ENCODE measurements at regions not wholly inside any gene's neighbourhood (a gene's known extent, or its start where the extent isn't known, plus 50 kb on each side); places are given as distances from the start of the nearest gene placed in this dataset.

DNA sequence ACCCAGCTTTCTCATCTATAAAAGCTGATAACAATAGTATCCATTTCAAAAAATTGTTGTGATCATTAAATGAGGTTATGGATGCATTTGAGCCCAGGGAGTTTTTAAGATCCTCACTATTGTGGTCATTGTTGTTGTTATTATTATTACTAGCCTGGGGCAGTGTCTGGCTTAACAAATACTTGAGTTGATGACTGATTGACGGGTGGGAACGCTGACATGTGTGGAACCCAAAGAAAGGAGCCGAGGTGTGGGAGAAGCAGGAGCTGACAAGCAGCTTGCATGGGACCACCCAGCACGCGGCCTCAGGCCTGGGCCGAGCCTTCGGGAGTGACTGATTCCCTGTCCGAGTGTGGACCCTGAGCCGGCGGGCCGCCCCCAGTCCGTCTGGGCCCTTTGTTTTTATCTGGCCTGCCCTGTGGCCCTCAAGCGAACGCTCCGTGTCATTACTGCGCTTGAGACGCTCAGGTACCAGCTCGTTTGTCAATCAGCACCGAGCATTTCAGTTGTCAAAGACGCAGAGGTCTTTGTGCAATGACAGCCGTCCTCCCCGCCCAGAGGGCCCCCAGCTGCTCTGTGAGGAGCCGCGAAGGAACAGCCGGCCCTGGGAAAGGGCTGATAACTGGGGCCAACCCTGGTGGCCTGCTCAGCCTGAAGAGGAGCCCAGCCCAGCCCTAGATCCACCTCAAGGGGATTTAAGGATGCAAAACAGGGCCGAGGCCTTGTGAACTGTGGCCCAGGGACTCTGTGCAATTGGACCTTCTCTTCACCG, 132.9 kb upstream of the FOXF1 start:
- no peak for FAIRE-seq

DNA sequence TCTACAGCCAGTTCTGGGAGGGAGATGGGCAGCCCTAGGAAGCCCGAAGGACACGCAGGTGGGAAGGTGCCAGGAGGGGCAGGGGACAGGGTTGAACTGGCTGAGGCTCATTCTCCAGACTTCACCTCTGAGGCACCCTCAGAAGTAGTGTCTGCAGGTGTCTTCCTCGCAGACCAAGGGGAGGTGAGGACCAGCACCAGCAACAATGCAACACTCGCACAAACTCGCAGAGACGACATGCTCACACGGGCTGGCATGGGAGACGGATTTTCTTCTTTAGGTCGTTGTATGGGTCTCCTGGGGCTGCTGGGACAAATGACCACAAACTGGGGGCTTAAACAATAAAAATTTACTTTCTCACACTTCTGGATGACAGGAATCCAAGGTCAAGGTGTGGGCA, 132.2 kb upstream of the FOXF1 start:
- FAIRE-seq = no peak

DNA sequence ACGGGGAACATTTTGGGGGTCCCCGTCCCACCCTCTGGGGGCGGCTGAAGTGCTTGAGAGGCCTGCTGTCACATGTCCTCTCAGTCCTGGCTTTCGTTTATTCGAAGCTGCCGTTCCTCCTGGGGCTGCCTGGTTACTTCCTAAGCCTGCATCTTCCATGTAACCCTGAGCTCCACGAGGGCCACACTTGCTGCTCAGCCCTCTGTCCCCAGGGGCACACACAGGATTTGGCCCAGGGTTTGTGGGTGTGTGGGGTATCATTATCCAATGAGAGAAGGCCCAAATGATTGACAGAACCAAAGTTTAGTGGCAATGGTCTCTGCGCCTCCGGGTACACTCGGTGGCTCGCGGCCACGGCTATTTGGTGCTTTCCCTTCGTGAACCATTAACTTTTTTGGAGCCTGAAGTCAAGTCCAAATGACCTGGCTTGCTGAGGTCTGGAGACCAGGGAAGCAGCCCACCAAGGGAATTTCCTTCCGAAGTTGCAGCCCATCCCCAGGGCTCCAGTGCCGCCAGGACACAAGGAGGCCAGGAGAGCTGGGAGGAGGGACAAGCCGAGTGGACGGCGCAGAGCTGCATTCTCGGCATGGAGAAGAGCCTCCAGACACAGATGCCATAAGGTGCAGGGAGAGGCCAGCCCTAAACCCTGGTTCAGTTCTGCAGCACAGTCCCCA, 131.4 kb upstream of the FOXF1 start:
- FAIRE-seq = no peak

DNA sequence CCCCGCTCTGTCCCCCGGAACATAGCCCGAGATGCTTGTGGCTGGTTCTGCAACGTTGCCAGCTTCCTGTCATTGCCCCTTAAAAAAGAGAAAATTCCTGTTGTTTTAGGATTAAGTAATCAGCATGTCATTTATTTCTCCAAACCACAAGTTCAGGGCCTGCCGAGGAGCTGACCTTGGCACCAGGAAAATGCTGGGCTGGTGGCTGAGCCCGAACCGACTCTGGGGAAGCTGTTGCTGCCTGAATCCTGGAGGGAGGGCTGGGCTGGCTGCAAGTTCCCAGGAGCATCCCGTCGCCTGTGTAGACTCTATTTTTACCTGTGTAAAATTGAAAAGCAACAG, 130.9 kb upstream of the FOXF1 start:
- no peak for FAIRE-seq

DNA sequence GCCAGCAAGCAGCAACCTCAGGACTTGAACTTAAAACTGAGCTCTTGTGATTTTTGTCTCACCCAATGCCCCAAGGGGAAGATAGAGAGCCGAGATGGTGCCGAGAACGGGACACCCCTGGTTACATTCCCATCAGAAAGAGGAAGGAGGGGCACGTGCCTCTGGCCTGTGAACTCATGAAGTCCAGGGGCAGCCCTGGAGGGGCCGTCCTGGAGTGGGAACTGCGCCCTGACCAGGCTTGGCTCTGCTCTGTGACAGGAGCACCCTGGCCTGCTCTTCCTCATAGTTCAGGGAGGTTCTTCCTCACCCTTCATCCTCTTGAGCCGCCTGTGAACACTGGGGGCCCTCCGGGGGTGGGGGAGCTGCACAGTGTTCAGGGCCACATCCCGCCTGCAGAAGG, 130.3 kb upstream of the FOXF1 start:
- FAIRE-seq = no peak

DNA sequence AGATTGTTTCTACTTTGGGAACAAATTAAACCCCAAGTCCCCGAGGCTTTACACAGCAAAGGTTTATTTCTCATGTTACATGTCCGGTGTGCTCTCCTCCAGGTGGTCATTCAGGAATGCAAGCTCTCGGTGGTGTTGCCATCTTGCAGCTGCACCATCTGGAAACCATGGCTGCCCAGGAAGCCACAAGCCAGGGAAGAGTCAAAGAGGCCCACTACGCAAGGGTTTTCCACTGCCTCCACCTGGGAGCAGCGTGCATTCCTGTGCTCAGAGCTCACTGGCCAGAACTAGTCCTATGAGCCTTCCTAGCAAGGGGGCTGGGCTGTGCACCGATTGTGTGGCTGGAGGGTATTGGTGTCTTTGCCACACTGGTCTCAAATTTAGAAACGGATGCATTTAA, 128.8 kb upstream of the FOXF1 start:
- no peak for FAIRE-seq

DNA sequence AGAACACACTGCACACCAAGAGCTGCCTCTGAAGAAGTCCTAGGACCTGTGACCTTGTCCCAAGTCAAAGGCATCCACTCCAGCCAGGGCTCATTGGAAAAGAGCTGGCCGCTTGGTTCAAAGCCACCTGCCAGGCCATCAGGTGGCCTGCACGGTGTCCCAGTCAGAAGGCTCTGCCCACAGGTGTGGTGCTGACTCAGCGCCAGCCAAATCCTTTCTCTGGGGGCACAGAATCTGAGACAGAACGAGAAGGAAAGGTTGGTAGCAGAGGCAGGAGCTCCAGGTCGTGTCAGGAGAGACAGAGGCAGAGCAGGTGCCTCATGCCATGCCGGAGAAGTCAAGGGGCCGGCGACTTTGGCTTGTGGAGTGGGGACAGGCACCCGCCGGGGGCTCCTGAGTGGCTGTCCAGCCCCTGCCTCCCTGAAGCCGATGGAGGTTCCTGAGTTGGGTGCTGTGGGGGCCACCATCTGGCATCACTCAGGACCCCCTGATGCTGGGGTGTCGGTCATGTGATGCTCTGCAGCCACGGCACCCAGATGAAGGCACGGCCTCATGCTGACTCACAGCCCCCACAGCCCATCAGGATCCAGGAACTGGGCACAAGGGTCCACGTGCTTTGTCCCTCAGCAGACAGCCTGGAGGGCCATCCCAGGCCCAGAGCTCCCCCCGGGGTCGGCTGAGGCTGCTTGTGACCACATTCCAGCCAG, 128.1 kb upstream of the FOXF1 start:
- no peak for FAIRE-seq

DNA sequence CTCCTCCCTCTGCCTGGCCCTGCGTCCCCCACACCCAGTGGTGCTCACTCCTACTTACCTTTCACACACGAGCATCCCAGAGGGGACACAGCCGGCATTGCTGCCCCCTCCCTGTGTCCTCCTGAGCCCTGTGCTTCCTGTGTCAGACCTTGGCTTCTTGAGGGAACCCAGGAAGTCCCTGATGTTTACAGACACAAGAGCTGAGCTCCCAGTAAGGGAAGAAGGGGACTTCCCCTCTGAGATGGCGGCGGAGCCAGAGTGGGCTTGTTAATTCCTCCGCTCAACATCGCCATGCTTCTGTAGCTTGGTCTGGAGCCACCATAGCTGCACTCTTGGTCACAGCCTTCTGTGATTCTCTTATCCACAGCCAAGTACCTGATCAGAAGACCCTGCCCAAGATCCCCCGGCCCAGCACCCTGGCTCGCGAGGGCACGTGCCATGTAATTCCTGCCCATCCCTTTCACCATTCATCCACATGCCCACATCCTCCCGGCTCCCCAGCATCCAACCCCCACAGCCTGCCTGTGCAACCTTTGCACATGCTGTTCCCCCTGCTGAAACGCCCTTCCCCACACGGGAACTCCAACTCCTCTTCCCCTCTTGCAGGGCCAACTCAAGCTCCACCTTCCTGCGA, 127.4 kb upstream of the FOXF1 start:
- no peak for FAIRE-seq

DNA sequence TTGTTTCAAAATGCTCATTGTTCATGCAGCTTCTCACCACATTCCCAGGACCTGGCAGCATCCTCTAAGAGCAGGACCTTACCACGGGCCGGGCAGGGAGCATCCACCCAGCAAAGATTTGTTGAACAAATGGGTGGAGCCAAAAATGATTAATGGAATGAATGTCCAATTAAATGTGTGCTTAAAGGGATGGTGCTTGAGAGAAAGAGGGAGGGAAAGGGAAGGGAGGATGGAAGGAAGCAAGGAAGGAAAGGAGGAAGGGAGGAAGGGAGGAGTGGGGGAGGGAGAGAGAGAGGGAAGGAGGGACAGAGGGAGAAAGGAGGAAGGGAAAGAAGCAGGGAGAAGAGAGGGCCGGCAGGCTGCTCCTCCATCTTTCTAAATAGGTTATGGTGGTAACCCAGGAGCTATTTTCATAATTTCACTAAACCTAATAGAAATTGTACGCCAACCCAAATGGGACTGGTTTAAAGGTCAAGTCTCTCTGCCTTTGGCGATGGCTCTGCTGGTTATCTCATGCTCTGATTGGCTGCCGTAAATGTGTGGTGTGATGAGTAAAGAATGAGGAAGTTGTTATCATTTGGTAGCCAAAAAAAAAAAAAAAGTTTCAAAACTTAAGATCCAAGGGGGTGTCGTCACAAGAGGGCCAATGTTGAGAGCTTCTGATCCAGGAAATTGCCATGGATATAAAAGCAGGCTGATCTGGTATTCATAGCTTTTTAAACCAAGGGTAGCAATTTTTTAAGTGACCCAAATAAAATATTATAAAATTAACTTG, 126.7 kb upstream of the FOXF1 start:
- no peak for FAIRE-seq

DNA sequence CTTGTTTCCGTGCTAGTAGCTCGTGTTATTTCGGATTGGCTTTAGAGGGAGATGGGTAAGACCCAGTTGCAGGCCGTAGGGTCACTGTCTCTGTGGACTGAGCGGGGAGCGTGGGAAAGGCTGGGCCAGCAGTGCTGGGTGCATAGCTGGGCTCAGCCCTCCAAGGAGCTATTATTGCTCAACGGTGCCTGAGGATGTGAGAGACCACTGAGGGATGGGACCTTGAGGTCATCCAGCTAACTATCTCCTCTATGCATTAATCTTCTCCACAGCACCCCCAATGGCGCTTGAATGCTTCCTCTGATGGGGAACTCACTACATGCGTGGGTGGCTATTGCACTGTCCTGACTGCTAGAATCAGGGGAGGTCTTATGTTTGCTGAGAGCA, 126.1 kb upstream of the FOXF1 start:
- FAIRE-seq = no peak

DNA sequence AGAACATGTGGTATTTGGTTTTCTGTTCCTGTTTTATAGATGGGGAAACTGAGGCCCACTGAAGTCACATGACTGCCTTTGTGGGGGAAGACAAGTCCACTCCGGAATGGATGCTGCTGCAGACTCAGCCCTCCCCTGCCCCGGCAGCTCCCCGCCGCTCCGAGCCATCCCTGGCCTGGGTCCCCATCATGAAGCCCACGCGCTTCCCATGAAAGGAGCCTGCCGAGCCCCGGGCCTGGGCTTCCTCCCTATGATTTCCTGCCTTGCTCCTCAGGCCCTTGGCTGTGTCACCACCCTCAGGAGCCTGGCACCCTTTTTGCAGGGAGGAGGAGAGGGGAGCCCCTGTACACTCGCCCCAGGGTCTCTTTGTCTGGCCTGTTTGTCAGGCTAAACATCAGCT, 125.3 kb upstream of the FOXF1 start:
- no peak for FAIRE-seq

DNA sequence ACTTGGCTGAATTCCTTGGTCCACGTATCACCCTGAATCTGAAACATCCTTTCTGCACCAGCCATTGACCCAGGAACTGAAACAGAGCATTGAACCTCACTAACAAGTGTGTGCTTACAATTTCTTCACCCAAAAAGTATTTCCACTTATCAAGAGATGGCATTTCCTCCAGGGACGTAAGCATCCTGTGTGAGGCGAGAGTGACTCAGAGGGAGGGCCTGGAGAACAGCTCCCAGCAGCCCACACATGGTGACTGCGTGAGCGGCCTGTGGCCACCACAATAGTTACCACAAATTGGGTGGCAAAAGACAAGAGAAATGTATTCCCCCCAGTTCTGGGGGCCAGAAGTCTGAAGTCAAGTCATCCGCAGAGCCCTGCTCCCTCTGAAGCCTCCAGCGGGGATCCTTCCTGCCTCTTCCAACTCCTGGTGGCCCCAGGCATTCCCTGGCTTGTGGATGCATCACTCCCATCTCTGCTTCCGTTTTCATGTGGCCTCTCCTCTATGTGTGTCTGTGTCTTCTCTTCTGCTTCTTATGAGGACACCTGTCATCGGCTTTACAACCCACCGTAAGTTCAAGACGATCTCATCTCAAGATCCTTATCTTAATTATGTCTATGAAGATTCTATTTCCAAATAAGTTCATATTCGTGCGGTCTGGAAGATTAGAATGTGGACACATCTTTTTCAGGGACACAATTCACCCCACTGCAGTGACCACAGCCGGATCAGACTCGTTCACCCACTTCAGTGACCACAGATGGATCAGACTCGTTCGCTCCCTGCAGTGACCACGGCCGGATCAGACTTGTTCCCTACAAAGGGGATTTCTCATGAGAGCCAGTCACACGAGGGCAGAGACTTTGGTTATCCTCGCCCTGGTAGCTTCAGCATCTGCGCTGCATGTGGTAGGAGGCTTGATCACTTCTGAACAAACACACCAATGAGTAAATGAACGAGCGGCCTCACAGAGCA, 122.6 kb upstream of the FOXF1 start:
- no peak for FAIRE-seq

DNA sequence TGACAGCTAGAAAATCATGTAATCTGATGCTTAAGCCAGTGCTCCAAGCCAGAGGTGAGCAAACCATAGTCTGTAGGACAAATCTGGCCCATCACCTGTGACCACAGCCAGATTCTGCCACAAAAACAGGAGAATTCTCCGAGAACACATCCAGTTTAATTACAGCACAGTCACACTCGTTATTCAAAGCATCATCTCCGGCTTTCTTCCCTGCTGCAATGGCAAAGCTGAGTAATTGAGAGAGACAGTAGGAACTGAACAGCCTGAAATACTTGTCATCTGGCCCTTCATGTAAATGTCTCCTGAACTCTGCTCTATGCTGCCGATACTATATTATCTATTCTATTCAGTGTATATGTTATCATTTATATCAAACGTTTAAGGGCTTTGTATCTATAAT, 121.4 kb upstream of the FOXF1 start:
- FAIRE-seq = no peak

DNA sequence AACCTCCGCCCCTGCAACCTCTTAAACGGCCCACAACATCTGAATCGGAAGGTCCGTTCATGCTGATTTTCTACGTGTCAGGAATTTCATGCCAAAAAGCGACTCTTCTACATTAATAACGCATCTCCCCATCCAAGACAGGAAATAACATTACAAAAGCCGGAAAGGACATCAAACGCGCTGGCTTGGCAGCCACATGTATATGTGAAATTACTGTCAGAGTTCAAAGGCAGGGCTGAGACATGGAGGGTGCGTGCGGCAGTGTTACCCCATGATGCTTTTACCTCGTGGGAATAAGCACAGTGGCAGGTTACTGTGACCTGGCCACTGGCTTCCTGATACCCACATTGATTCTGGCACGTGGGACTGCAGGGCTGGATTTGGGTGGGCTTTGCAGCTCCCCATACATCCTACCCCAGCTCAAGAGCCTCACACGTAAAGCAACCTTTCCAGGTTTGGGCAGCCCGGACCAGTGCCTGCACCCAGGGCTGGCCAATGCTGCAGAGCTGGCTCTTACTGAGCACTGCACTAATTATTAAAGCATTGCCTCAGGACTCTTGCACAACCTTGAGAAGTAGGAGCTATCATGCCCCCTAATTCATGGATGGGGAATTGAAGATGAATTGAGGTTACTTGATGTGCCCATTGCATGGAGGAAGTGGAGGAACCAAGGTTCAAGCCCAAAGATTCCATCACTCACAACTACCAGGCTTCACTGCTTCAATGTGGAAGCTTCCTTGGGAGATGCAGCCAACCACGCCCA, 120.6 kb upstream of the FOXF1 start:
- no peak for FAIRE-seq

DNA sequence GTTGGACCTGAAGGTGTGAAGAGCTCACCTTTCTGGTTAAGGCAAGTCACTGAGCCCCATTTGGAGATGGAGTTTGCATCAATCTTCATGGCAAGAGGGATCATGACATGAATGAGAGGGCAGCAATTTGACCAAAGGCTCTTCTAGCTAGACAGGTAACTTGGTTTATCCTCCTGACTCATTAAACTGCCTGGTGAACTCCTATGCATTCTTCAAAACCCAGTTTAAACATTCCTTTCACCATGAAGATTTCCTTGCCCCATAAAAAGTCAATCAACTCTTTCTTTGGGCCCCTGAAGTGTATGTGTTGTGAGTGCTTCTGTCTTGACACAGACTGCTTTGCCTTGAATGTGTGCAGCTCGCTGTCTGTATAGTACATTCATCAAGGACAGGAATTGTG, 120.0 kb upstream of the FOXF1 start:
- no peak for FAIRE-seq

DNA sequence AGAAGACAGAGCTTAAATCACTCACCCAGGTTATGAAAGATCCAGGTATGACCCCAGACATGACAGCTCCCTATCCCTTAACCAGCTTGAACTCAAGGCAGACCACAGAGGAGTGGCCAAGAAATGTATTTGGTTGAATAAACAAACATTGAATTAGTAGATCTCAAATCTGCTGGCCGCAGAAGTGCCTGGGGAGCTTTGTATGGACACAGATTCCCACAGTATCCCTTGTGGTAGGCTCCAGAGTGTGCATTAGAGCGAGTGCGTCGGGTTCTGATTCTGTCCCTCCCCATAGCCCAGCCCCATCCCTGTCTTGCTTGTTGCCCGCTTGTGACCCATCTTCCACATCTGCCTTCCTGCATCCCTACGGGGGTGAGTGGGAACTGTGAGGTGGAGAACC, 118.8 kb upstream of the FOXF1 start:
- no peak for FAIRE-seq

DNA sequence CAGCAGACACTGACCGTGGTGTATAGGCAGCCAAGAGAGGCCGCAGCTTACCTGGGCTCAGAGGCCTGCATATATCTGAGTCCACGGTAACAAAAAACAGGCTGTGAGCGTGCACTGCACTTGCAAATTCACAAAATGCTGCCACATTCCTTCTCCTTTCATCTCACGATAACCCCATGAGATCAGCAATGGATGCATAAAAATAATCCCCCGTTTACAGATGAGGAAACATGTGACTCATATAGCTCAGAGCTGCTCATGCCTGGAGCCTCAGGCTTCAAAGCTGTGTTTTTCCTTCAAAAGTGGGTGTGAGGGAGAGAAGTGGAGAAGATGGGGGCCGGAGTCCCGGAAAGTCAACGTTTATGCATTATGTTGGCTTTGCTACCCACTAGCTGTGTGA, 118.3 kb upstream of the FOXF1 start:
- no peak for FAIRE-seq

DNA sequence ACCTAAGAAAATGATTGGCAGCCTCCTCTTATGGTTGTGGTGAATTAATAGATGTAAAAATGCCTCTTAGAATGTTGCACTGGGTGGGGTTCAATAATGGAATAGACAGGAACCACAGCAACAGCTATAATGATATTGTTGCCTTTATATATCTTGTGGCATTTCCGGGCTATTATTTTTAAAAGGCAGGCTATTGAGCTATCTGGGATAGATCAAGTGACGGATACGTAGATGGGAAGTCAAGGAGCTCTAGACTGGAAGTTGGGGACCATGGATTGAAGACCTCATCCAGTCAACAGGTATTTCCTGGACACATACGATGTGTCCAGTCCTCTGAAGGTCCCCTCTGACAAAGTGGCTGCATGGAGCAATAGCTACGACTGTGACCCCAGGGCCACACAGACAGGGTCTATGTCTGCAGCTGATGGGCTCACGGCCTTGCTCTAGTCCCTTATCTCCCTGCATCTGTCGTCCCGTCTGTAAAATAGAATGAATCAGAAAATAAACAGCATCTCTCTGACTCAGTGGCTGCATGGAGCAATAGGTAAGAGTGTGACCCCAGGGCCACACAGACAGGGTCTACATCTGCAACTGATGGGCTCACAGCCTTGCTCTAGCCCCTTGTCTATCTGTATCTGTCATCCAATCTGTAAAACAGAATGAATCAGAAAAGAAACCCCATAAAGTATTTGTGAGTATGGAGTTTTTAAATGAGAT, 117.7 kb upstream of the FOXF1 start:
- no peak for FAIRE-seq

DNA sequence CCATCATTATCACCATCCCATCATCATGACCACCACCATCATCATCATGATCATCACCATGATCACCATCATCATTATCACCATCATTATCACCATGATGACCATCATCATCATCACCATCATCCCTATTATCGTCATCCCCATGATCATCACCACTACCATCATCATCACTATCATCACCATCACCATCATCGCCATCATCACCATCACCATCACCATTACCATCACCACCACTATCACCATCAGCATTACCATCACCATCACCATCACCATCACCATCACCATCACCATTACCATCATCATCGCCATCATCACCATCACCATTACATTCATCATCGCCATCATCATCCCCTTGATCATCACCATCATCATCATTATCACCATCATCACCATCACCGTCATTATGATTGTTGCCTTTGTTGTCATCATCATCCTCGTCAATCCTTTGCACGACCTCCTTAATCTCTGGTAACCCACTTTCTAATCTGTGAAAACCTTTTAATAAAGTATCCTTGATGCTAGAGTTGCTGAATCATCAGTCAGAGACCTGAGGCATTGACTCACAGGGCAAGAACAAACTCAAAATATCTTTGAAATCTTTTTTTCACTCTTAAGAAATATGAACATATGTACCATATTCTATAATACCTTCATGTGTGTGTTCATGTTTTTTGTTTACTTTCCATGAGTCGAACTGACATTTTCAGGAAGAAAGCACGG, 116.3 kb upstream of the FOXF1 start:
- no peak for FAIRE-seq

DNA sequence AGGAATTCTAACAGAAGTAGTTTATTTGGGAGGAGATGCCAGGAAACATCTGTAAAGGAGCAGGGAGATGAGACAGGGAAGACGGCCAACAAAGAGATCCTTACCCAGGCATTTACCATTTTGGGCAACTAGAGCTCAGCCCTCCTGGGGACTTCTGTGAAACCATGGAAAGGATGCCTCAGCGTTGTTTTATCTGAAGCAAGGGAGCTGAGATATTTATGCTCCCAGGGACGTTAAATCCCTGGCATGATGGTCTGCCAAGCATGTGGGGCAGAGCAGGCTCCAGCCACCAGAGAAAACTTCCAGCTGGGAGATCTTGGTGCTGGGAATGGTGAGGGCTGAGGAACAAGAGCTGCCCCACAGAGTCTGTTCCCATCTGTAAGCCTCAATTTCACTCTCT, 114.8 kb upstream of the FOXF1 start:
- FAIRE-seq = no peak

Measured in islet of Langerhans (tissue), 1 donor.